Activated CD8-positive, alpha-beta memory T cell treated with anti-CD3 and anti-CD28 coated beads for 36 hours (primary cell): ENCODE measurements at regions not wholly inside any gene's neighbourhood (a gene's known extent, or its start where the extent isn't known, plus 50 kb on each side); places are given as distances from the start of the nearest gene placed in this dataset.
"Not testable (repeated sequence)": the region's sequence is repeated elsewhere in the genome, so short reads cannot be mapped to it uniquely, and the experiment has no call there.

ENCODE experiments used
- CTCF ChIA-PET: fragments of 350-600 bp; sonication (Branson Sonifier 250); formaldehyde crosslinking; loops from one replicate; lab custom pipeline; 2021; ENCODE audit warnings: antibody characterized with exemption; lab: Charles Lee
- POLR2A ChIA-PET: fragments of 350-600 bp; sonication (Branson Sonifier 250); formaldehyde crosslinking; loops from one replicate; lab custom pipeline; 2021; ENCODE audit warnings: antibody characterized with exemption; lab: Charles Lee

- CTCF ChIA-PET = no interaction called here
- POLR2A ChIA-PET = no interaction called here
Observed at GRCh38 chrX:5718651-5719050, 510.0 kb downstream of the NLGN4X start.

GRCh38 chrX:5716666-5717065, 512.0 kb downstream of the NLGN4X start:
- POLR2A ChIA-PET = no interaction called here
- CTCF ChIA-PET = no interaction called here

GRCh38 chrX:5708251-5708650, 520.4 kb downstream of the NLGN4X start:
- ChIA-PET CTCF (no interaction called here), POLR2A (no interaction called here)

GRCh38 chrX:5702890-5703289, 525.8 kb downstream of the NLGN4X start:
- CTCF ChIA-PET = no interaction called here
- POLR2A ChIA-PET = no interaction called here

GRCh38 chrX:5695971-5696370, 532.7 kb downstream of the NLGN4X start:
- ChIA-PET CTCF (no interaction called here), POLR2A (no interaction called here)

GRCh38 chrX:5683996-5684395, 544.7 kb downstream of the NLGN4X start:
- ChIA-PET POLR2A (no interaction called here), CTCF (no interaction called here)

GRCh38 chrX:5681159-5681558, 547.5 kb downstream of the NLGN4X start:
- ChIA-PET CTCF (no interaction called here), POLR2A (no interaction called here)

- CTCF ChIA-PET = no interaction called here
- POLR2A ChIA-PET = no interaction called here
Observed at GRCh38 chrX:5674036-5674435, 554.6 kb downstream of the NLGN4X start.

GRCh38 chrX:5672099-5672498, 556.6 kb downstream of the NLGN4X start:
- POLR2A ChIA-PET = no interaction called here
- CTCF ChIA-PET = no interaction called here

- CTCF ChIA-PET = not testable (repeated sequence)
Observed at GRCh38 chrX:5666689-5667088, 562.0 kb downstream of the NLGN4X start.

GRCh38 chrX:5656544-5656943, 572.1 kb downstream of the NLGN4X start:
- CTCF ChIA-PET = no interaction called here
- POLR2A ChIA-PET = no interaction called here

More at GRCh38 chrX:5666689-5667088, 562.0 kb downstream of the NLGN4X start:
- POLR2A ChIA-PET = not testable (repeated sequence)

GRCh38 chrX:5650904-5651303, 577.8 kb downstream of the NLGN4X start:
- POLR2A ChIA-PET = no interaction called here
- CTCF ChIA-PET = no interaction called here

- POLR2A ChIA-PET = no interaction called here
Observed at GRCh38 chrX:5648941-5649568, 579.6 kb downstream of the NLGN4X start.

GRCh38 chrX:5646818-5647217, 581.8 kb downstream of the NLGN4X start:
- ChIA-PET POLR2A (no interaction called here), CTCF (no interaction called here)

More at GRCh38 chrX:5648941-5649568, 579.6 kb downstream of the NLGN4X start:
- CTCF ChIA-PET = no interaction called here

GRCh38 chrX:5644776-5645175, 583.9 kb downstream of the NLGN4X start:
- ChIA-PET CTCF (no interaction called here), POLR2A (no interaction called here)

GRCh38 chrX:5640071-5640470, 588.6 kb downstream of the NLGN4X start:
- POLR2A ChIA-PET = no interaction called here
- CTCF ChIA-PET = no interaction called here

GRCh38 chrX:5638572-5638971, 590.1 kb downstream of the NLGN4X start:
- ChIA-PET CTCF (no interaction called here), POLR2A (no interaction called here)

GRCh38 chrX:5632887-5633286, 595.8 kb downstream of the NLGN4X start:
- POLR2A ChIA-PET = no interaction called here
- CTCF ChIA-PET = no interaction called here

- POLR2A ChIA-PET = no interaction called here
- CTCF ChIA-PET = no interaction called here
Observed at GRCh38 chrX:5632061-5632614, 596.5 kb downstream of the NLGN4X start.

- POLR2A ChIA-PET = no interaction called here
- CTCF ChIA-PET = no interaction called here
Observed at GRCh38 chrX:5617666-5618065, 611.0 kb downstream of the NLGN4X start.

GRCh38 chrX:5595570-5595969, 633.1 kb downstream of the NLGN4X start:
- ChIA-PET POLR2A (no interaction called here), CTCF (no interaction called here)

GRCh38 chrX:5586726-5587125, 641.9 kb downstream of the NLGN4X start:
- ChIA-PET CTCF (no interaction called here), POLR2A (no interaction called here)
